Uterus (tissue), 3 donors: ENCODE measurements at regions not wholly inside any gene's neighbourhood (a gene's known extent, or its start where the extent isn't known, plus 50 kb on each side); places are given as distances from the start of the nearest gene placed in this dataset.

ENCODE experiments used
- DNase-seq, 2 donors: peaks; one replicate each; pipeline ENCODE4 v3.0.0-alpha.2; 2019 to 2020
- H3K27ac ChIP-seq, 2 donors: fragments of 200-600 bp; sonication (generic); 1 replicate in 1 of 2; 2 replicates in 1 of 2; pipeline ENCODE4 v1.5.1; 2016 to 2018
- H3K27me3 ChIP-seq, 2 donors: fragments of 200-600 bp; sonication (generic); one replicate each; pipeline ENCODE4 v1.5.1; 2018 to 2019; ENCODE audit warnings: control low read depth in 1 of 2
- H3K36me3 ChIP-seq, 2 donors: fragments of 200-600 bp; sonication (generic); one replicate each; pipeline ENCODE4 v1.5.1; 2019; ENCODE audit warnings: control low read depth in 1 of 2
- H3K4me1 ChIP-seq, 2 donors: fragments of 200-600 bp; sonication (generic); one replicate each; pipeline ENCODE4 v1.5.1; 2018 to 2019; ENCODE audit warnings: control low read depth in 1 of 2
- H3K4me3 ChIP-seq, 2 donors: fragments of 200-600 bp; sonication (generic); 1 replicate in 1 of 2; 2 replicates in 1 of 2; pipeline ENCODE4 v1.5.1; 2018 to 2019; ENCODE audit warnings: mild to moderate bottlenecking in 1 of 2
- H3K9me3 ChIP-seq, 2 donors: fragments of 200-600 bp; sonication (generic); one replicate each; pipeline ENCODE4 v1.5.1; 2019; ENCODE audit warnings: control low read depth in 1 of 2
- CTCF ChIP-seq, 4 experiments: fragments of 200-600 bp in 2 of 4; fragments of 450-650 bp in 2 of 4; sonication (generic) in 2 of 4; IDR thresholded peaks; one replicate each; pipeline ENCODE4 v1.5.1; 2016 to 2019; ENCODE audit warnings: antibody characterized with exemption in 4 of 4, mild to moderate bottlenecking in 2 of 4, moderate library complexity in 1 of 4
- POLR2A ChIP-seq, 2 donors: fragments of 450-650 bp; IDR thresholded peaks; one replicate each; pipeline ENCODE4 v1.6.1; 2016; ENCODE audit warnings: antibody characterized with exemption in 2 of 2, mild to moderate bottlenecking in 1 of 2, moderate library complexity in 1 of 2
- intact Hi-C: fragments of 100-400 bp; cut with DNase I; formaldehyde crosslinking; loops from one replicate; pipeline ENCODE4 v1.15.1; 2023; ENCODE audit warnings: low total_unique reads
- donor health status: DM: yes; HTN: yes; CAD: no.

- no peaks in the 10 kb centered on the region for H3K27me3 ChIP-seq
- H3K9me3 ChIP-seq, result no peaks in the 10 kb centered on the region
- peaks cover 0 to 17% of the 10 kb centered on the region in 2 donors for H3K4me1 ChIP-seq
- intact Hi-C loops, result no loop called here
- DNase-seq, result peak; percentile 37 to 66
- H3K4me3 ChIP-seq, result peak overlapping the region in 1 of 2 donors; percentile 2
- no peaks in the 10 kb centered on the region for H3K36me3 ChIP-seq
- TF ChIP-seq POLR2A (IDR thresholded peaks at IDR 0.05), result no peak
- TF ChIP-seq CTCF (IDR thresholded peaks at IDR 0.05), result no peak
- H3K27ac ChIP-seq, result peak overlapping the region; percentile 91 to 95
Observed at GRCh38 chr3:30496066-30496966, 110.1 kb upstream of the TGFBR2 start.

- peak overlapping the region; percentile 91 to 95 for H3K27ac ChIP-seq
- TF ChIP-seq POLR2A (IDR thresholded peaks at IDR 0.05) (no peak), CTCF (IDR thresholded peaks at IDR 0.05) (no peak)
- no peak for DNase-seq
- H3K9me3 ChIP-seq, result no peaks in the 10 kb centered on the region
- no peaks in the 10 kb centered on the region for H3K36me3 ChIP-seq
- no peak overlapping the region for H3K4me3 ChIP-seq
- intact Hi-C loops, result no loop called here
- peaks cover 0 to 10% of the 10 kb centered on the region in 2 donors for H3K4me1 ChIP-seq
- H3K27me3 ChIP-seq, result no peaks in the 10 kb centered on the region
Observed at GRCh38 chr3:30498587-30498967, 107.8 kb upstream of the TGFBR2 start.

GRCh38 chr3:30500666-30501399, 105.6 kb upstream of the TGFBR2 start:
- no peak overlapping the region for H3K27ac ChIP-seq
- no peaks in the 10 kb centered on the region for H3K9me3 ChIP-seq
- TF ChIP-seq POLR2A (IDR thresholded peaks at IDR 0.05) (no peak), CTCF (IDR thresholded peaks at IDR 0.05) (no peak)

GRCh38 chr3:30501526-30501925, 104.9 kb upstream of the TGFBR2 start:
- Histone ChIP-seq H3K4me1 (peaks cover 0 to 3% of the 10 kb centered on the region in 2 donors), H3K27ac (no peak overlapping the region), H3K36me3 (no peaks in the 10 kb centered on the region), H3K9me3 (no peaks in the 10 kb centered on the region), H3K4me3 (no peak overlapping the region), H3K27me3 (no peaks in the 10 kb centered on the region)
- TF ChIP-seq CTCF (IDR thresholded peaks at IDR 0.05) (no peak), POLR2A (IDR thresholded peaks at IDR 0.05) (no peak)
- intact Hi-C loops, result no loop called here
- no peak for DNase-seq

More at GRCh38 chr3:30500666-30501399, 105.6 kb upstream of the TGFBR2 start:
- intact Hi-C loops, result no loop called here
- Histone ChIP-seq H3K4me3 (no peak overlapping the region), H3K27me3 (no peaks in the 10 kb centered on the region), H3K36me3 (no peaks in the 10 kb centered on the region), H3K4me1 (peaks cover 0 to 3% of the 10 kb centered on the region in 2 donors)
- no peak for DNase-seq
